HepG2 (cell line): ENCODE measurements at regions not wholly inside any gene's neighbourhood (a gene's known extent, or its start where the extent isn't known, plus 50 kb on each side); places are given as distances from the start of the nearest gene placed in this dataset.

Experiments
- CCAR2 ChIP-seq: fragments of 200-400 bp; formaldehyde crosslinking; optimal IDR thresholded peaks from 2 replicates; pipeline ENCODE3; 2018; ENCODE audit warnings: low read depth, mild to moderate bottlenecking, low read length, moderate library complexity
- CENPT ChIP-seq: sonication (generic); formaldehyde crosslinking; IDR thresholded peaks from 2 replicates; pipeline ENCODE4 v1.8.0; 2022; ENCODE audit warnings: low read depth, mild to moderate bottlenecking, moderate library complexity, missing genetic modification reagents
- CTCF ChIP-seq: sonication (generic); formaldehyde crosslinking; IDR thresholded peaks from 2 replicates; pipeline ENCODE4 v1.5.0; 2020; ENCODE audit warnings: mild to moderate bottlenecking, missing genetic modification reagents, moderate library complexity
- NR2F6 ChIP-seq, 2 experiments: IDR thresholded peaks; 2 replicates each; pipeline ENCODE4 v1.6.1; 2016; ENCODE audit warnings: antibody characterized with exemption in 1 of 2, mild to moderate bottlenecking in 1 of 2
- PHB2 ChIP-seq: fragments of 450-650 bp; IDR thresholded peaks from 2 replicates; pipeline ENCODE4 v1.6.1; 2018; ENCODE audit not compliant: partially characterized antibody
- SMAD3 ChIP-seq: sonication (generic); formaldehyde crosslinking; IDR thresholded peaks from 2 replicates; pipeline ENCODE4 v1.4.0; 2020; ENCODE audit warnings: missing genetic modification reagents
- TRAFD1 ChIP-seq: sonication (generic); formaldehyde crosslinking; IDR thresholded peaks from 2 replicates; pipeline ENCODE4 v1.5.1; 2020; ENCODE audit warnings: missing genetic modification reagents, mild to moderate bottlenecking, borderline replicate concordance
- USF2 ChIP-seq, 2 experiments: sonication (generic) in 1 of 2; formaldehyde crosslinking in 1 of 2; IDR thresholded peaks; 2 replicates each; pipeline versions ENCODE4 v1.5.1 to v1.6.1; 2011 to 2020; ENCODE audit warnings: borderline replicate concordance in 1 of 2, low read depth in 1 of 2, low read length in 1 of 2, mild to moderate bottlenecking in 1 of 2, missing genetic modification reagents in 1 of 2, moderate library complexity in 1 of 2
- ZGPAT ChIP-seq: IDR thresholded peaks from 2 replicates; pipeline ENCODE4 v1.6.1; 2016; ENCODE audit warnings: mild to moderate bottlenecking
- ZNF615 ChIP-seq: sonication (generic); formaldehyde crosslinking; IDR thresholded peaks from 2 replicates; pipeline ENCODE4 v1.5.0; 2020; ENCODE audit warnings: mild to moderate bottlenecking, missing genetic modification reagents, borderline replicate concordance
- ZNF788 ChIP-seq: sonication (generic); formaldehyde crosslinking; IDR thresholded peaks from 2 replicates; pipeline ENCODE4 v1.5.0; 2020; ENCODE audit warnings: mild to moderate bottlenecking, missing genetic modification reagents, borderline replicate concordance

- TF ChIP-seq TRAFD1 (CRISPR knock-in tag) (no peak), ZGPAT (no peak), USF2 (IDR thresholded peaks at IDR 0.05; ENCODE audit: low read depth, low read length) (no peak), USF2 (CRISPR knock-in tag; IDR thresholded peaks at IDR 0.05; ENCODE audit: borderline replicate concordance) (no peak), ZNF615 (CRISPR knock-in tag) (no peak), ZNF788 (CRISPR knock-in tag) (no peak), CENPT (CRISPR knock-in tag) (no peak), SMAD3 (CRISPR knock-in tag) (no peak), NR2F6 (IDR thresholded peaks at IDR 0.05) (no peak), NR2F6 (CRISPR knock-in tag; IDR thresholded peaks at IDR 0.05) (no peak), PHB2 (no peak), CCAR2 (no peak), CTCF (peak; percentile 52)
These were observed 162.5 kb upstream of the KIF2A start (continued) for GRCh38 chr5:62143268-62144229.
